Fibroblast of mammary gland (primary cell): ENCODE measurements at regions not wholly inside any gene's neighbourhood (a gene's known extent, or its start where the extent isn't known, plus 50 kb on each side); places are given as distances from the start of the nearest gene placed in this dataset.

ENCODE experiments used
- DNase-seq: peaks from one replicate; pipeline ENCODE4 v3.0.0-alpha.2; 2010; ENCODE audit warnings: low read depth
- H3K4me3 ChIP-seq: 2 replicates; pipeline ENCODE4 v1.5.1; 2011; ENCODE audit warnings: low read depth, mild to moderate bottlenecking, low read length, moderate library complexity; ENCODE audit not compliant: control insufficient read depth
- CTCF ChIP-seq: conservative IDR thresholded peaks from 2 replicates; pipeline ENCODE4 v1.5.1; 2011; ENCODE audit warnings: low read depth, low read length, inconsistent platforms; ENCODE audit not compliant: control insufficient read depth, insufficient read depth

GRCh38 chr7:115779561-115779960 is 251.0 kb downstream of the TFEC start:
- no peak for DNase-seq
- no peak for TF ChIP-seq CTCF

GRCh38 chr7:115775981-115776380 is 254.6 kb downstream of the TFEC start:
- TF ChIP-seq CTCF, result no peak
- H3K4me3 ChIP-seq, result no peak overlapping the region
- DNase-seq, result no peak

More at GRCh38 chr7:115779561-115779960, 251.0 kb downstream of the TFEC start:
- no peak overlapping the region for H3K4me3 ChIP-seq

GRCh38 chr7:115763347-115763746 is 267.2 kb downstream of the TFEC start:
- no peak for TF ChIP-seq CTCF
- no peak overlapping the region for H3K4me3 ChIP-seq
- DNase-seq, result no peak

- DNase-seq, result no peak
- TF ChIP-seq CTCF, result no peak
- no peak overlapping the region for H3K4me3 ChIP-seq
Measured at GRCh38 chr7:115758025-115758424, 272.5 kb downstream of the TFEC start.

- DNase-seq, result no peak
- no peak for TF ChIP-seq CTCF
- no peak overlapping the region for H3K4me3 ChIP-seq
Measured at GRCh38 chr7:115754226-115754625, 276.3 kb downstream of the TFEC start.

GRCh38 chr7:115749924-115750323 is 280.6 kb downstream of the TFEC start:
- DNase-seq, result no peak
- no peak for TF ChIP-seq CTCF
- no peak overlapping the region for H3K4me3 ChIP-seq

- peak; percentile 52 for TF ChIP-seq CTCF
- no peak overlapping the region for H3K4me3 ChIP-seq
- peak; percentile 32 for DNase-seq
Measured at GRCh38 chr7:115748123-115748738, 282.3 kb downstream of the TFEC start.
